Mesothelial cell of epicardium (in vitro differentiated cells): ENCODE measurements at regions not wholly inside any gene's neighbourhood (a gene's known extent, or its start where the extent isn't known, plus 50 kb on each side); places are given as distances from the start of the nearest gene placed in this dataset.

ENCODE experiments used
- DNase-seq, 2 experiments: peaks; one replicate each; pipeline ENCODE4 v3.0.0; 2021; ENCODE audit warnings: low spot score in 2 of 2; ENCODE audit not compliant: unreplicated experiment in 2 of 2
- H3K27ac Mint-ChIP-seq: 2 replicates; pipeline ENCODE4 v1.8.0; 2021; ENCODE audit warnings: mixed read lengths
- H3K27me3 Mint-ChIP-seq: 2 replicates; pipeline ENCODE4 v1.8.0; 2021; ENCODE audit warnings: low read depth, mixed read lengths
- H3K36me3 Mint-ChIP-seq: 2 replicates; pipeline ENCODE4 v1.8.0; 2021; ENCODE audit warnings: mixed read lengths
- H3K4me1 Mint-ChIP-seq: 2 replicates; pipeline ENCODE4 v1.8.0; 2021; ENCODE audit warnings: mixed read lengths
- H3K4me3 Mint-ChIP-seq: 2 replicates; pipeline ENCODE4 v1.8.0; 2021; ENCODE audit warnings: mild to moderate bottlenecking, moderate library complexity, mixed read lengths
- H3K9me3 Mint-ChIP-seq: 2 replicates; pipeline ENCODE4 v1.8.0; 2021; ENCODE audit warnings: mixed read lengths
- CTCF ChIP-seq: fragments of 200-600 bp; sonication (generic); IDR thresholded peaks from one replicate; pipeline ENCODE4 v1.5.0; 2021; ENCODE audit warnings: antibody characterized with exemption; ENCODE audit not compliant: unreplicated experiment

- Mint-ChIP-seq H3K4me1 (no peaks in the 10 kb centered on the region), H3K9me3 (peaks cover 6% of the 10 kb centered on the region), H3K4me3 (no peak overlapping the region), H3K27ac (no peak overlapping the region), H3K27me3 (peaks cover 1% of the 10 kb centered on the region), H3K36me3 (no peaks in the 10 kb centered on the region)
- no peak for DNase-seq
- no peak for TF ChIP-seq CTCF
Measured at GRCh38 chr18:78113940-78114251, 864.2 kb downstream of the GALR1 start.

- H3K36me3 Mint-ChIP-seq = no peaks in the 10 kb centered on the region
Measured at GRCh38 chr18:78115896-78116561, 863.6 kb upstream of the SALL3 start.

GRCh38 chr18:78123144-78123909 is 856.3 kb upstream of the SALL3 start:
- no peak overlapping the region for H3K27ac Mint-ChIP-seq
- H3K9me3 Mint-ChIP-seq = peaks cover 31% of the 10 kb centered on the region
- peaks cover 6% of the 10 kb centered on the region for H3K27me3 Mint-ChIP-seq
- DNase-seq = no peak
- peaks cover 8% of the 10 kb centered on the region for H3K4me1 Mint-ChIP-seq
- TF ChIP-seq CTCF = no peak
- H3K4me3 Mint-ChIP-seq = no peak overlapping the region
- no peaks in the 10 kb centered on the region for H3K36me3 Mint-ChIP-seq

More at GRCh38 chr18:78115896-78116561, 863.6 kb upstream of the SALL3 start:
- Mint-ChIP-seq H3K27ac (no peak overlapping the region), H3K9me3 (peaks cover 22% of the 10 kb centered on the region), H3K4me3 (no peak overlapping the region), H3K27me3 (peaks cover 1% of the 10 kb centered on the region), H3K4me1 (no peaks in the 10 kb centered on the region)
- DNase-seq = no peak
- TF ChIP-seq CTCF = no peak

- Mint-ChIP-seq H3K36me3 (no peaks in the 10 kb centered on the region), H3K4me3 (no peak overlapping the region), H3K27me3 (peaks cover 6% of the 10 kb centered on the region), H3K27ac (no peak overlapping the region), H3K4me1 (peaks cover 8% of the 10 kb centered on the region), H3K9me3 (peaks cover 23% of the 10 kb centered on the region)
- no peak for TF ChIP-seq CTCF
- no peak for DNase-seq
Measured at GRCh38 chr18:78123926-78124797, 855.5 kb upstream of the SALL3 start.

- Mint-ChIP-seq H3K9me3 (peaks cover 13% of the 10 kb centered on the region), H3K4me3 (no peak overlapping the region), H3K36me3 (no peaks in the 10 kb centered on the region), H3K27ac (no peak overlapping the region), H3K27me3 (peaks cover 6% of the 10 kb centered on the region), H3K4me1 (peaks cover 14% of the 10 kb centered on the region)
- TF ChIP-seq CTCF = no peak
- DNase-seq = no peak
Measured at GRCh38 chr18:78125206-78125896, 854.3 kb upstream of the SALL3 start.
